Mesendoderm (in vitro differentiated cells): ENCODE measurements at regions not wholly inside any gene's neighbourhood (a gene's known extent, or its start where the extent isn't known, plus 50 kb on each side); places are given as distances from the start of the nearest gene placed in this dataset.

Experiments used
- DNase-seq: peaks from one replicate; pipeline ENCODE4 v3.0.0; 2013
- H2AK5ac ChIP-seq: 2 replicates; pipeline ENCODE4 v1.6.1; 2013; ENCODE audit warnings: low read length, inconsistent platforms
- H2BK120ac ChIP-seq: 2 replicates; pipeline ENCODE4 v1.6.1; 2013; ENCODE audit warnings: low read depth, mild to moderate bottlenecking, low read length, moderate library complexity, mixed read lengths
- H2BK15ac ChIP-seq: replicated peaks from 2 replicates; pipeline ENCODE4 v1.6.1; 2013; ENCODE audit warnings: low read depth, mild to moderate bottlenecking, moderate library complexity
- H2BK5ac ChIP-seq: 2 replicates; pipeline ENCODE4 v1.6.1; 2013; ENCODE audit warnings: low read length, inconsistent platforms
- H3K18ac ChIP-seq: 2 replicates; pipeline ENCODE4 v1.6.1; 2013; ENCODE audit warnings: mild to moderate bottlenecking, low read length, mixed read lengths
- H3K23ac ChIP-seq: one replicate; pipeline ENCODE4 v1.6.1; 2013; ENCODE audit warnings: low read length
- H3K27ac ChIP-seq: 2 replicates; pipeline ENCODE4 v1.5.1; 2013; ENCODE audit warnings: low read depth, mild to moderate bottlenecking, inconsistent platforms, low read length, moderate library complexity
- H3K27me3 ChIP-seq: 2 replicates; pipeline ENCODE4 v1.6.1; 2013; ENCODE audit warnings: low read length, control low read depth, mild to moderate bottlenecking, inconsistent platforms; ENCODE audit not compliant: insufficient read depth, poor library complexity
- H3K36me3 ChIP-seq: 2 replicates; pipeline ENCODE4 v1.6.1; 2013; ENCODE audit warnings: low read length, inconsistent platforms; ENCODE audit not compliant: control insufficient read depth, insufficient read depth
- H3K4ac ChIP-seq: one replicate; pipeline ENCODE4 v1.6.1; 2013; ENCODE audit warnings: low read depth, mild to moderate bottlenecking, low read length, moderate library complexity
- H3K4me1 ChIP-seq: 2 replicates; pipeline ENCODE4 v1.6.1; 2013; ENCODE audit warnings: low read depth, low read length, inconsistent platforms; ENCODE audit not compliant: control insufficient read depth
- H3K4me2 ChIP-seq: 2 replicates; pipeline ENCODE4 v1.6.1; 2013; ENCODE audit warnings: low read length
- H3K4me3 ChIP-seq: 2 replicates; pipeline ENCODE4 v1.5.1; 2013; ENCODE audit warnings: mild to moderate bottlenecking, low read length
- H3K56ac ChIP-seq: one replicate; pipeline ENCODE4 v1.6.1; 2013; ENCODE audit warnings: low read length
- H3K79me1 ChIP-seq: 2 replicates; pipeline ENCODE4 v1.6.1; 2013; ENCODE audit warnings: low read length, inconsistent platforms
- H3K79me2 ChIP-seq: 2 replicates; pipeline ENCODE4 v1.6.1; 2013; ENCODE audit warnings: mild to moderate bottlenecking, low read length; ENCODE audit not compliant: control insufficient read depth, insufficient read depth
- H3K9ac ChIP-seq: 2 replicates; pipeline ENCODE4 v1.6.1; 2013; ENCODE audit warnings: low read length, inconsistent platforms
- H4K5ac ChIP-seq: one replicate; pipeline ENCODE4 v1.6.1; 2013; ENCODE audit warnings: low read length
- H4K8ac ChIP-seq: one replicate; pipeline ENCODE4 v1.6.1; 2013; ENCODE audit warnings: low read depth, mild to moderate bottlenecking, control low read depth, low read length, moderate library complexity
- WGBS: extraction: QIAGEN DNeasy Blood & Tissue Kit; methylation state at CpG from one replicate; pipeline ENCODE4 v1.1.7; 2013; ENCODE audit warnings: low lambda C conversion rate, missing lambda C conversion rate; ENCODE audit not compliant: insufficient coverage; ENCODE audit errors: extremely low coverage; 5-methylcytosine and 5-hydroxymethylcytosine counted together

GRCh38 chr10:62554632-62555199 is 180.5 kb downstream of the ZNF365 start:
- H3K4me3 ChIP-seq: no peak overlapping the region
- no peak overlapping the region for H2BK120ac ChIP-seq
- no CpG with 5 or more reads among the region's 7 CpGs for WGBS
- H3K56ac ChIP-seq: no peak overlapping the region
- no peaks in the 10 kb centered on the region for H3K27me3 ChIP-seq
- H3K23ac ChIP-seq: no peak overlapping the region
- peak overlapping the region; percentile 24 for H3K4ac ChIP-seq
- H3K27ac ChIP-seq: no peak overlapping the region
- no peaks in the 10 kb centered on the region for H3K36me3 ChIP-seq
- H3K18ac ChIP-seq: no peak overlapping the region
- DNase-seq: peak; percentile 94
- no peaks in the 10 kb centered on the region for H3K4me1 ChIP-seq
- no peaks in the 10 kb centered on the region for H3K79me2 ChIP-seq
- no peak overlapping the region for H3K9ac ChIP-seq
- no peaks in the 10 kb centered on the region for H3K79me1 ChIP-seq
- H2BK5ac ChIP-seq: no peak overlapping the region
- H4K5ac ChIP-seq: no peak overlapping the region
- H4K8ac ChIP-seq: no peak overlapping the region
- no peak overlapping the region for H2BK15ac ChIP-seq
- no peak overlapping the region for H3K4me2 ChIP-seq
- no peak overlapping the region for H2AK5ac ChIP-seq

GRCh38 chr10:62559481-62560200 is 185.5 kb downstream of the ZNF365 start:
- Histone ChIP-seq H3K79me2 (no peaks in the 10 kb centered on the region), H4K8ac (no peak overlapping the region), H2BK15ac (no peak overlapping the region), H3K4me1 (no peaks in the 10 kb centered on the region), H3K36me3 (no peaks in the 10 kb centered on the region), H3K79me1 (no peaks in the 10 kb centered on the region), H3K56ac (no peak overlapping the region), H2BK120ac (no peak overlapping the region), H3K4me2 (no peak overlapping the region), H3K4ac (no peak overlapping the region), H3K4me3 (no peak overlapping the region), H3K23ac (no peak overlapping the region), H3K18ac (no peak overlapping the region), H3K27me3 (no peaks in the 10 kb centered on the region), H3K27ac (no peak overlapping the region), H2AK5ac (no peak overlapping the region), H2BK5ac (no peak overlapping the region), H3K9ac (no peak overlapping the region), H4K5ac (no peak overlapping the region)
- no peak for DNase-seq
- WGBS: no CpG with 5 or more reads among the region's 5 CpGs

GRCh38 chr10:62560201-62560819 is 186.1 kb downstream of the ZNF365 start:
- H3K9ac ChIP-seq: no peak overlapping the region
- no peak overlapping the region for H2BK5ac ChIP-seq
- no peak overlapping the region for H4K5ac ChIP-seq
- H3K56ac ChIP-seq: no peak overlapping the region
- no peak overlapping the region for H2AK5ac ChIP-seq
- H4K8ac ChIP-seq: no peak overlapping the region
- H3K4ac ChIP-seq: no peak overlapping the region
- no CpG with 5 or more reads among the region's 4 CpGs for WGBS
- no peak overlapping the region for H2BK120ac ChIP-seq
- H3K79me1 ChIP-seq: no peaks in the 10 kb centered on the region
- H3K27me3 ChIP-seq: no peaks in the 10 kb centered on the region
- no peaks in the 10 kb centered on the region for H3K4me1 ChIP-seq
- H3K36me3 ChIP-seq: no peaks in the 10 kb centered on the region
- DNase-seq: peak; percentile 57
- no peak overlapping the region for H3K4me2 ChIP-seq
- H3K27ac ChIP-seq: no peak overlapping the region
- no peak overlapping the region for H2BK15ac ChIP-seq
- H3K79me2 ChIP-seq: no peaks in the 10 kb centered on the region
- no peak overlapping the region for H3K4me3 ChIP-seq
- no peak overlapping the region for H3K18ac ChIP-seq
- no peak overlapping the region for H3K23ac ChIP-seq

GRCh38 chr10:62561151-62561550 is 187.0 kb downstream of the ZNF365 start:
- WGBS: no CpG with 5 or more reads among the region's 3 CpGs

GRCh38 chr10:62562101-62562500 is 187.9 kb downstream of the ZNF365 start:
- DNase-seq: no peak
- H4K5ac ChIP-seq: no peak overlapping the region
- no CpG with 5 or more reads among the region's 2 CpGs for WGBS

More at GRCh38 chr10:62561151-62561550, 187.0 kb downstream of the ZNF365 start:
- no peak overlapping the region for H3K23ac ChIP-seq
- no peak overlapping the region for H2AK5ac ChIP-seq
- no peak overlapping the region for H3K18ac ChIP-seq
- no peak overlapping the region for H2BK15ac ChIP-seq
- peaks cover 2% of the 10 kb centered on the region for H3K27me3 ChIP-seq
- no peaks in the 10 kb centered on the region for H3K4me1 ChIP-seq
- H2BK5ac ChIP-seq: no peak overlapping the region
- no peak overlapping the region for H3K56ac ChIP-seq
- H3K9ac ChIP-seq: no peak overlapping the region
- H3K4me3 ChIP-seq: no peak overlapping the region
- H3K36me3 ChIP-seq: no peaks in the 10 kb centered on the region
- no peak overlapping the region for H4K5ac ChIP-seq
- no peak overlapping the region for H3K4ac ChIP-seq
- no peaks in the 10 kb centered on the region for H3K79me2 ChIP-seq
- no peak overlapping the region for H3K27ac ChIP-seq
- no peak overlapping the region for H3K4me2 ChIP-seq
- no peaks in the 10 kb centered on the region for H3K79me1 ChIP-seq
- no peak for DNase-seq
- no peak overlapping the region for H4K8ac ChIP-seq
- no peak overlapping the region for H2BK120ac ChIP-seq

More at GRCh38 chr10:62562101-62562500, 187.9 kb downstream of the ZNF365 start:
- Histone ChIP-seq H3K4me2 (no peak overlapping the region), H2BK15ac (no peak overlapping the region), H3K79me1 (no peaks in the 10 kb centered on the region), H3K79me2 (no peaks in the 10 kb centered on the region), H3K4me3 (no peak overlapping the region), H3K4ac (no peak overlapping the region), H2AK5ac (no peak overlapping the region), H3K36me3 (no peaks in the 10 kb centered on the region), H3K27ac (no peak overlapping the region), H3K9ac (no peak overlapping the region), H3K27me3 (peaks cover 2% of the 10 kb centered on the region), H3K4me1 (no peaks in the 10 kb centered on the region), H2BK5ac (no peak overlapping the region), H3K18ac (no peak overlapping the region), H2BK120ac (no peak overlapping the region), H4K8ac (no peak overlapping the region), H3K23ac (no peak overlapping the region), H3K56ac (no peak overlapping the region)
